ENCODE measurements at regions not wholly inside any gene's neighbourhood (a gene's known extent, or its start where the extent isn't known, plus 50 kb on each side); places are given as distances from the start of the nearest gene placed in this dataset.

GRCh38 chr9:91042541-91042940 lies 240.9 kb downstream of the SYK start:
- DNase-seq: no peak

GRCh38 chr9:91043056-91043810 lies 241.6 kb downstream of the SYK start:
- no peak for DNase-seq

DNA sequence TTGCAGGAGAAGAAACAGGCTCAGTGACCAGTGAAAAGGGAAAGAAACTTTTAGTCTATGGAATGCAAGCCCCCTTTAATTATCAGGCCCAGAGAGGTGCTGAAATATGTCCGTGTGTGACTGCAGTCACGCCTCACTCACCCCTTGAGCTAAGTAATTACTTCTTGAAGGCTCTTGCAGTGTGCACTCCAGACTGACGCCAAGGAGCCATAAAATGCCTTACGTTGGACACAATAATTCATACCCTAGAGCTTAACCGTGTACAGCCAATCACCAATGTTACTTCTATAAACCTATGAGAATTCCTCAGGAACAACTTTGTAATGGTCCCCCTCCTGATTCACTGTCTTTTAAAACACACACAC lies 242.2 kb downstream of the SYK start:
- no peak for DNase-seq

- DNase-seq: no peak
These were observed 242.7 kb downstream of the SYK start for GRCh38 chr9:91044354-91044753.

GRCh38 chr9:91045041-91045440 lies 243.4 kb downstream of the SYK start:
- DNase-seq: no peak

DNA sequence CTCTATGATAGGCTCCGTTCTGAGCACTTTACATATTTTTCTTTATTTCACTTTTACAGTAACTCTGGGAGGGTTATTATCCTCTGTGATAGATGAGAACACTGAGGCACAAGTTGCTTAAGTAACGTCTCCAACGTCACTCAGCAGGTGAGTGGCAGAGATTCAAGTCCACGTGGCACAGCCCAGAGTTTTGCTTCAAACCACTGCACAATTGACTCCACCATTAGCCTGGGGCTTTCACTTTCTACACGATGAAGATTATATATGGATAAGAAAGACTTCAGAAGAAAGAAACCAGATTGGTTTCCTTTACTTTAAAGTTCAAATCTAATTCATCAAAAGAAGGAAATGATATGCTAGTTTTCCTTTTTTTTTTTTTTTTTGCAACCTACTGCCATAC lies 245.9 kb downstream of the SYK start:
- peak in 1 of 2 donors; percentile 56 for DNase-seq

GRCh38 chr9:91047993-91048607 lies 246.5 kb downstream of the SYK start:
- DNase-seq: no peak

- no peak for DNase-seq
These were observed 247.1 kb downstream of the SYK start for GRCh38 chr9:91048749-91049148.

DNA sequence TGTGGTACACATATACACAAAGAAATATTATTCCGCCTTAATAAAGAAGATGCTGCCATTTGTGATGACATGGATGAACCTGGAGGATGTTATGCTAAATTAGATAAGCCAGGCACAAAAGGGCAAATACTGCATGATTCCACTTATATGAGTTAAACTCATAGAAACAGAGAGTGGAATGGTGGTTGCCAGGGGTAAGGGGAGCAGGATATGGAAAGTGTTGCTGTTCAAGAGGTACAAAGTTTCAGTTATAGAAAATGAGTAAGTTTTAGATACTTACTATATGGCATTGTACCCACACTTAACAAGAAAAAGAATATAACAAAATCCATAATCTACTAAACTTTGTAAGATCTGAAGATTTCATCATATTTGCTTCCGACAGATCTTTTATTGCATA lies 252.2 kb downstream of the SYK start:
- no peak for DNase-seq

DNA sequence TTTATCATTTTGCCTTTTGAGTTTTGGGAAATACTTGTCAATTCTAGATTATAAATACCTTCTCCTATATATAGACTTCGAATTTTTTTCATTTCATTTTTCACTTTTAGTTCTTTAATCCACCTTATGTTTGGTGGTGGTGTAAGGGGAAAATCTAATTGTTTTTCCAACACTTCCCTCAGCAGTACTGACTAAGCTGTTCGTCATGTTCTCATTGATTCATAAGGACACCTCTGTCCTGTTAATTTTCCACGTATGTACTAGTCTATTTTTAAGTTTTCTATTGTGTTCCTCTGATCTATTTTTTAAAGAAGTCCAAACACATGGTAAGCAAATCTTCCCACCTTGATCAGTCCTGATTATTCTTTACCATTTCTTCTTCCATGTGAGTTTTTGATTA lies 254.2 kb downstream of the SYK start:
- DNase-seq: no peak

DNA sequence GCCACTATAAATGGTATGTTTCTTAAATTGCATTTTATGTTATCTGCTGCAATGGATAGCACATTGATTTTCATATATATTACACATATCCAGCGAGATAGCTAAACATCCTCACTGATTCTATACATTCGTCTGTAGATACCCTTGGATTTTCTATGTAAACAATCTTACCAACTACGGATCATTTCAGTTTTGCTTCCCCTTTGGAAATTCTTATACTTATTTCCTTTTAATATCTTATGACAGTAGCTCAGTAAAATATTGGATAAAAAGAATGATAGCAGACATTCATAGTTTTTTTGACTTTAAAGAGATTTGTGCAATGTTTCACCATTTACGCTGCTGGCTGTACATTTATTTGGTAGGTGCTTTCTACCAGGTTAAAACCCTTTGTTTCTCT lies 254.9 kb downstream of the SYK start:
- no peak for DNase-seq

DNA sequence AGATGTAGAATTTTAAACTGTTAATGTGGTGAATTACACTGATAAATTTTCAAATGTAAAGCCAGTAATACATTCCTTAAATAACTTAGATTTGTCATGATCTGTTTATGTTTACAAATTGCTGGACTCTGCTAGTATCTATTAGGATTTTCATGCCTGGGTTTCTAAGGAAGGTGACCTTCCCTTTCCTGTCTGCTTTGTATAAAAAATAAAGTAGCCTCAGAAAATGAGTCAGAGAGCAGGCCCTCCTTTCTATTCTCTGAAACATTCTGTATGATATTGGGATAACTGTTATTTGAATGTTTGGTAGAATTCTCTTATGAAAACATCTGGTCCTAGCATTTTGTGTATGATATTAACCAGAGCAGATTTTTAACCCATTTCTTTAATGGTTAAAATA lies 255.3 kb downstream of the SYK start:
- DNase-seq: no peak

- no peak for DNase-seq
These were observed 258.1 kb downstream of the SYK start for GRCh38 chr9:91059713-91060112.

DNA sequence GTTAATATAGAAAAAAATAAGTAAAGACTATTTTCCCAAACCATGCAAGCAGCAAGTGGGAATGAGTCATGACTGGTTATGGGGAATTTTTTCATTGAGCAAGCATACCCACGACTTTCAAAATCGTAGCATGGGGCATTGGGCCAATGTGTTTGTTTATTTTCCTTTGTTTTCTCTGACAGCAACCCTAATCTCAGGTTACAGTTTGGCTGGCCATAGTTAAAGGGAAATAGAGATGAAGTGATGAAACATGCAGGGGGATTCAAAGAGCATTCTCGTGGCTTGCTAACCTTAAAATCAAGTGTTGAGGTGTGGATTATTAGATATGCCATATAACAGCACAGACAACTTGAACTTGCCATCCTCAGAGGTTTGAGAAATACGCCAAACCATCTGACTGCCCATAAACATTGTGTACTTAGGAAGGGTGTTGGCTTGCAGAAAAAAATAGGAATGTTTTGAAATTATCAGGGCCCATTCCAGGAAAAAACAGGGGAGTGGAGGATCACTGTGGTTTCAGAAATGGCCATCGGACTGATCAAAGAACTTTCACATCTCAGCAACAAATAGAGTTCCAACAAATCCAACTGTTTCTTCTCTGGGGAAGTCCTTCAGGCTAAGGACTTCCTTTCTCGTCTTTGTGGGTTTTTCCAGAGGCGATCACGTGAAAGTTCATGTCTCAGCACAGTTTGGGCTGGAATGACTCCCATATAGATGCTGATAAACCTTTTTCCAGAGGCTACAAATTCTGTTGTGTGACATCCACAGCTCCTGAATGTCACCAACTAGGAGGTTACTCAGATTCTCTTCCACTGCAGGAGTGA lies 259.1 kb downstream of the SYK start:
- DNase-seq: no peak

- no peak for DNase-seq
These were observed 259.9 kb downstream of the SYK start for GRCh38 chr9:91061506-91061905.

GRCh38 chr9:91062281-91062680 lies 260.7 kb downstream of the SYK start:
- DNase-seq: no peak

DNA sequence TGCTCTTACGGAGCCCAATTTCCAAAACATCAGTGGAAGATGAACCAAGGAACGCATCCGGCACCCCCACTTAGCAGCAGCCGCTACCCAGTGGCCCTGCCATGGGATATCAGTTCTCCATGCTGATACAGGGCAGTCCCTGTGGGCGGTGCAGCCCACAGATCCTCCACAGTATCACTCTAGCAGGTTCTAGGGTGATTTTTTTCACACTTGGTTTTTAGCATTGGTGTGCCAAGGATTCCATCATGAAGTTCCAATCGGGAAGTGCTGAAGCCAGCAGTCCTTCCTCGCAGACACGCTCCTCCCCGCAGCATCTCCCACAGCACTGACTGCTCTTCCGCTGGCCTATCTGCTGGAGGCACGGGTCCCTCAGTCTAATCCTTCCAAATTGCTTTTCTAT lies 261.9 kb downstream of the SYK start:
- no peak for DNase-seq

- DNase-seq: no peak
These were observed 263.8 kb downstream of the SYK start for GRCh38 chr9:91065231-91066041.

- no peak for DNase-seq
These were observed 264.4 kb downstream of the SYK start for GRCh38 chr9:91066042-91066415.

- DNase-seq: no peak
These were observed 265.2 kb downstream of the SYK start for GRCh38 chr9:91066856-91067255.

GRCh38 chr9:91067306-91067860 lies 265.8 kb downstream of the SYK start:
- DNase-seq: no peak

- peak in 1 of 2 donors; percentile 10 for DNase-seq
These were observed 269.8 kb downstream of the SYK start for GRCh38 chr9:91071184-91071990.
